ENCODE measurements at regions not wholly inside any gene's neighbourhood (a gene's known extent, or its start where the extent isn't known, plus 50 kb on each side); places are given as distances from the start of the nearest gene placed in this dataset.

GRCh38 chr16:13858873-13859580 lies 60.9 kb upstream of the ERCC4 start:
- no peaks in the 10 kb centered on the region for H3K4me1 Mint-ChIP-seq
- ATAC-seq = no peak
- DNase-seq (ENCODE audit: low spot score) = no peak
- no peaks in the 10 kb centered on the region for H3K27me3 ChIP-seq (ENCODE audit: insufficient read depth)
- H3K4me2 ChIP-seq = no peak overlapping the region
- H3K27ac Mint-ChIP-seq = no peak overlapping the region
- no peak overlapping the region for H2AFZ ChIP-seq
- H3F3A ChIP-seq (replicated peaks; ENCODE audit: low read depth) = no peaks in the 10 kb centered on the region
- TF ChIP-seq CTCF (conservative IDR thresholded peaks at IDR 0.05; ENCODE audit: low read depth in 2 of 2) = no peak
- TF ChIP-seq CREB1 (CRISPR knock-in tag; IDR thresholded peaks at IDR 0.05; ENCODE audit: low read depth) = no peak
- no peak for TF ChIP-seq REST (IDR thresholded peaks at IDR 0.05; ENCODE audit: unreplicated experiment)
- TF ChIP-seq ETS1 (IDR thresholded peaks at IDR 0.05) = no peak
- no peak for TF ChIP-seq ZNF462 (CRISPR knock-in tag; IDR thresholded peaks at IDR 0.05)
- TF ChIP-seq EZH2 (IDR thresholded peaks at IDR 0.05; ENCODE audit: low read depth, unreplicated experiment) = no peak
- TF ChIP-seq NANOG (IDR thresholded peaks at IDR 0.05; ENCODE audit: borderline replicate concordance) = no peak
- no peak for TF ChIP-seq POLR2AphosphoS5 (IDR thresholded peaks at IDR 0.05; ENCODE audit: low read depth)
- no peak for TF ChIP-seq JUNB (IDR thresholded peaks at IDR 0.05; ENCODE audit: unreplicated experiment)
- no peak for TF ChIP-seq STAT1 (IDR thresholded peaks at IDR 0.05; ENCODE audit: unreplicated experiment)
- no peak for TF ChIP-seq ZNF331 (CRISPR knock-in tag; IDR thresholded peaks at IDR 0.05; ENCODE audit: low read depth)
- TF ChIP-seq ZNF114 (CRISPR knock-in tag; IDR thresholded peaks at IDR 0.05) = no peak
- TF ChIP-seq EZH2phosphoT487 (IDR thresholded peaks at IDR 0.05; ENCODE audit: unreplicated experiment) = no peak
- H3K27me3 Mint-ChIP-seq (ENCODE audit: insufficient read depth, low read depth, poor library complexity) = peaks cover 4% of the 10 kb centered on the region
- H3K9me3 Mint-ChIP-seq = peaks cover 4% of the 10 kb centered on the region; the same call in 2 of the 3 replicates
- H3K36me3 ChIP-seq (ENCODE audit: insufficient read depth) = no peaks in the 10 kb centered on the region
- no peaks in the 10 kb centered on the region for H3K9me2 ChIP-seq (ENCODE audit: insufficient read depth)
- H3K4me1 ChIP-seq (ENCODE audit: insufficient read depth) = no peaks in the 10 kb centered on the region
- no peak overlapping the region for H3K4me3 Mint-ChIP-seq
- no peaks in the 10 kb centered on the region for H4K20me1 ChIP-seq (replicated peaks; ENCODE audit: insufficient read depth)
- no peaks in the 10 kb centered on the region for H3K79me2 ChIP-seq (replicated peaks; ENCODE audit: insufficient read depth)
- H3K4me3 ChIP-seq = no peak overlapping the region
- H3K27ac ChIP-seq (ENCODE audit: low read depth) = no peak overlapping the region
- H3K36me3 Mint-ChIP-seq (ENCODE audit: low read depth) = no peaks in the 10 kb centered on the region
